HG02571 (cell line): ENCODE measurements at regions not wholly inside any gene's neighbourhood (a gene's known extent, or its start where the extent isn't known, plus 50 kb on each side); places are given as distances from the start of the nearest gene placed in this dataset.

Experiments used
- ATAC-seq: cut with Tn5 transposase; IDR thresholded peaks from one replicate; pipeline ENCODE4 v1.9.1; 2021; ENCODE audit warnings: mild to moderate bottlenecking, moderate library complexity; ENCODE audit not compliant: unreplicated experiment

- no peak for ATAC-seq
These were observed 368.6 kb upstream of the SPRED2 start for GRCh38 chr2:65800998-65801397.

- ATAC-seq: no peak
These were observed 366.9 kb upstream of the SPRED2 start for GRCh38 chr2:65799141-65799854.

- ATAC-seq: no peak
These were observed 366.2 kb upstream of the SPRED2 start for GRCh38 chr2:65798641-65799040.

GRCh38 chr2:65794994-65795393 is 362.6 kb upstream of the SPRED2 start:
- no peak for ATAC-seq

- no peak for ATAC-seq
These were observed 359.1 kb upstream of the SPRED2 start for GRCh38 chr2:65791404-65791975.

- no peak for ATAC-seq
These were observed 358.2 kb upstream of the SPRED2 start for GRCh38 chr2:65790676-65790935.

GRCh38 chr2:65789923-65790675 is 357.7 kb upstream of the SPRED2 start:
- no peak for ATAC-seq

- ATAC-seq: no peak
These were observed 356.2 kb upstream of the SPRED2 start for GRCh38 chr2:65788556-65788955.

GRCh38 chr2:65786765-65787164 is 354.4 kb upstream of the SPRED2 start:
- no peak for ATAC-seq

GRCh38 chr2:65786007-65786717 is 353.8 kb upstream of the SPRED2 start:
- no peak for ATAC-seq

GRCh38 chr2:65782996-65783650 is 350.7 kb upstream of the SPRED2 start:
- no peak for ATAC-seq

GRCh38 chr2:65782186-65782585 is 349.8 kb upstream of the SPRED2 start:
- no peak for ATAC-seq

GRCh38 chr2:65781756-65782155 is 349.4 kb upstream of the SPRED2 start:
- ATAC-seq: no peak

- no peak for ATAC-seq
These were observed 346.6 kb upstream of the SPRED2 start for GRCh38 chr2:65779021-65779420.

- no peak for ATAC-seq
These were observed 345.7 kb upstream of the SPRED2 start for GRCh38 chr2:65778137-65778536.

GRCh38 chr2:65775839-65776238 is 343.4 kb upstream of the SPRED2 start:
- no peak for ATAC-seq

- ATAC-seq: no peak
These were observed 335.5 kb upstream of the SPRED2 start for GRCh38 chr2:65767946-65768345.

GRCh38 chr2:65766768-65767267 is 334.4 kb upstream of the SPRED2 start:
- no peak for ATAC-seq

GRCh38 chr2:65765376-65765775 is 333.0 kb upstream of the SPRED2 start:
- ATAC-seq: no peak

- no peak for ATAC-seq
These were observed 329.7 kb upstream of the SPRED2 start for GRCh38 chr2:65762068-65762467.

- no peak for ATAC-seq
These were observed 321.8 kb upstream of the SPRED2 start for GRCh38 chr2:65754219-65754618.
